ENCODE measurements at regions not wholly inside any gene's neighbourhood (a gene's known extent, or its start where the extent isn't known, plus 50 kb on each side); places are given as distances from the start of the nearest gene placed in this dataset.

DNA sequence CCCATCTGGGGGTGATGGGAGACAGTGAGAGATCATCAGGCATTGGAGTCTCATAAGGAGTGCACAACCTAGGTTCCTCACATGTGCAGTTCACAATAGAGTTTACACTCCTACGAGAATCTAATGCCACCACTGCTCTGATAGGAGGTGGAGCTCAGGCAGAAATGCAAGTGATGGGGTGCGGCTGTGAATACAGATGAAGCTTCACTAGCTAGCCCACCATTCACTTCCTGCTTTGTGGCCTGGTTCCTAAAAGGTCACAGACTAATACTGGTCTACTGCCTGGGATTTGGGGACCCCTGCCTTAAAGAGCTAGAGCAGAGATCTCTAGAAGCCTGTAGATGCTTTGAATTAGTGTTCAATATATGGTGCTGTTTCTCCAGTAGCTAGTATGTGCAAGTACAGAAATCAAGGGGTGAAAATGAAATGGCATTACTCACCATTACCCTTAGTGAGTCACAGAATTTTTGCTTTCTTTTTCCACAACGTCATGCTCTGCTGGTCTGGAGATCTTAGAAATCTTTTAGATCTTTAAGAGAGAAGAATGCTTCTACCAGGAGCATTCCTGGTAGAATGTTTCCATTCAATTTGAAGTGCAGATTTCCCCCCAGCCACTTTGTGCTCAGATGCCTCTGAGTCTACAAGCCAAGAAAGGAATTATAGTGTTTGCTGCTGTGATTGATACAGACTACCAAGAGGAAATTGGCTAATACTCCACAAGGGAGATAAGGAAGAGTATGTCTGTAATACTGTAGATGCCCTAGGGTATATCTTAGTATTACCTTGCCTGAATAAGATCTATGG lies 2301.2 kb downstream of the PCDH9 start:
- peak; percentile 68 for DNase-seq (ENCODE audit: low read depth)

DNA sequence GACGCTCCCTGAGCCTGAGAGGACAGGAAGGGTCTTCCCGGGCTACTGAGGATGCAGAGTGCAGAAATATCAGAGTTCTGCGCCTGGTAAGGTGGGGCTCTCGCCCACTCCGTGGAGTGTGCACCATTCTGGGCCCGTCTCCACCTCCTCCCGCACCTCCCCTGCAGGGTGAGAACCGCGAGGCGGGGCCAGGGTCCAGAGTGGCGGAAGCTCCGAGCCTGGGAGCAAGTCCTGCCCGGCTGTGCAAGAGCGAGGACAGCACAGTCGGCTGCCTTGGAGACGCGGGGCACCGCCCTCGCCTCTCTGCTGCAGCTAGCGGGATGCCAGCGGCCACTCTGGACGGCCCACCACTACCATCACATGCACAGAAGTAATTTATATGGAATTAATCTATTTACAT lies 2304.4 kb downstream of the PCDH9 start:
- DNase-seq (ENCODE audit: low read depth), result no peak
- no peak overlapping the region for H3K4me3 ChIP-seq (ENCODE audit: low read depth, low read length)
- TF ChIP-seq, protein P1, sequence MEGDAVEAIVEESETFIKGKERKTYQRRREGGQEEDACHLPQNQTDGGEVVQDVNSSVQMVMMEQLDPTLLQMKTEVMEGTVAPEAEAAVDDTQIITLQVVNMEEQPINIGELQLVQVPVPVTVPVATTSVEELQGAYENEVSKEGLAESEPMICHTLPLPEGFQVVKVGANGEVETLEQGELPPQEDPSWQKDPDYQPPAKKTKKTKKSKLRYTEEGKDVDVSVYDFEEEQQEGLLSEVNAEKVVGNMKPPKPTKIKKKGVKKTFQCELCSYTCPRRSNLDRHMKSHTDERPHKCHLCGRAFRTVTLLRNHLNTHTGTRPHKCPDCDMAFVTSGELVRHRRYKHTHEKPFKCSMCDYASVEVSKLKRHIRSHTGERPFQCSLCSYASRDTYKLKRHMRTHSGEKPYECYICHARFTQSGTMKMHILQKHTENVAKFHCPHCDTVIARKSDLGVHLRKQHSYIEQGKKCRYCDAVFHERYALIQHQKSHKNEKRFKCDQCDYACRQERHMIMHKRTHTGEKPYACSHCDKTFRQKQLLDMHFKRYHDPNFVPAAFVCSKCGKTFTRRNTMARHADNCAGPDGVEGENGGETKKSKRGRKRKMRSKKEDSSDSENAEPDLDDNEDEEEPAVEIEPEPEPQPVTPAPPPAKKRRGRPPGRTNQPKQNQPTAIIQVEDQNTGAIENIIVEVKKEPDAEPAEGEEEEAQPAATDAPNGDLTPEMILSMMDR (IDR thresholded peaks at IDR 0.05; ENCODE audit: insufficient read depth, low read depth, low read length, missing control alignments), result no peak

More for the DNA sequence above, 2301.2 kb downstream of the PCDH9 start:
- TF ChIP-seq, protein P1 (IDR thresholded peaks at IDR 0.05; ENCODE audit: insufficient read depth, low read depth, low read length, missing control alignments), result no peak
- peak overlapping the region; percentile 18; the same call in 1 of the 2 replicates for H3K4me3 ChIP-seq (ENCODE audit: low read depth, low read length)

DNA sequence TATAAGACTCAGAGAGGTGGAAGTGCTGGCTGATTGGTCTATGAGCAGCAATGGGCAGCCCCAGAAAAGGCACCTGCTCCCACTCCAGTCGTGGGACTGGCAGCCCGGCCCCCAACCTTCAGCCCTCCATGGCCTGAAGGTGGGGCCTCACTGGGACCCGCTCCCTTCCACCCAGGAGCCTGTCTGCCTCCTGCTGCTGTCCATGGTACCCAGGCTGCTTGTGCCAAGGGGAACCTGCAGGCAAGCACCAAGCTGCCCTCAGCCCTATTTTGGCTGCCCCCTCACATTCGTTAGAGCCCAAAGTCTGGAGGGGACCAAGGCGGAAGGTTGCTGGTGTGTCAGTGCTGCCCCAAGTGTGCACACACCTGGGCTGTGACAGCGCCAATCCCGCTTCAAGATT lies 2304.9 kb downstream of the PCDH9 start:
- no peak overlapping the region for H3K4me3 ChIP-seq (ENCODE audit: low read depth, low read length)
- TF ChIP-seq, protein P1 (IDR thresholded peaks at IDR 0.05; ENCODE audit: insufficient read depth, low read depth, low read length, missing control alignments), result no peak
- DNase-seq (ENCODE audit: low read depth), result peak; percentile 36

DNA sequence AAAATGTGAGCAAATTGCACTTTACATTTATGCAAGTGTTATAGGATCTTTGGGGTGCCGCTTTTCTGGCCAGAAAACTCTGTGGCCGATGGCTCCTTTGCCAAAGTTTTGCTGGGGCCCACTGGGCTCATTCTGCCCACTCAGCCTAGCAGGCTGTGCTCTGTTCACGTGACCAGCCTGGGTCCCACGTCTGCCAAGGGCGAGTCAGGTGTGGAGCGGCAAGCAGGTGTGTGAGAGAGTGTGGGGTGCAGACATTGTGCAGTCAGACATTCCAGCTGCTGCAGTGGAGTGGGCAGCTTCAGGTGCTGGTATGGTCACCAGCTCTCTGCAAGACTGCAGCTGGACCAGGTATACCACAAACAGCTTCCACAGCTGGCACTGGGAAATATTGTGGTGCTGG lies 2305.7 kb downstream of the PCDH9 start:
- DNase-seq (ENCODE audit: low read depth), result no peak
- TF ChIP-seq, protein P1 (IDR thresholded peaks at IDR 0.05; ENCODE audit: insufficient read depth, low read depth, low read length, missing control alignments), result no peak
- H3K4me3 ChIP-seq (ENCODE audit: low read depth, low read length), result no peak overlapping the region

DNA sequence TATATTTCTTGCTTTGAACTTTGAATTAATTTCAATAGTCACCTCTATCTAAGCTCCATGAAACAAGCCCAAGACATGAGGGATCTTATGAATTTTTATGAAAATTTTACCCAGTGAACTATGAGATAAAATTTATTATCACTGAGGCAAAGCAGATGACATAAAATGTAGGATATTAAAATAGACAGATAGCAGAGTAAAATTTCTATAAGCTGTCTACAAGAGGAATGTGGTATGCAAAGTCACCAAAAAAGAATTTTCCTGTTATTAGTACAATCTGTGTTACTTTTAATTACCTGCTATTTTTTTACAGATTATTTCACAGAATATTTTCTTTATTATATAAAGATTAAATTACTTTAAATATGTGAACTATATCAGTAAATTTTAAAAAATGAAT lies 2312.6 kb downstream of the PCDH9 start:
- H3K4me3 ChIP-seq (ENCODE audit: low read depth, low read length), result no peak overlapping the region
- TF ChIP-seq, protein P1 (IDR thresholded peaks at IDR 0.05; ENCODE audit: insufficient read depth, low read depth, low read length, missing control alignments), result no peak
- DNase-seq (ENCODE audit: low read depth), result no peak

DNA sequence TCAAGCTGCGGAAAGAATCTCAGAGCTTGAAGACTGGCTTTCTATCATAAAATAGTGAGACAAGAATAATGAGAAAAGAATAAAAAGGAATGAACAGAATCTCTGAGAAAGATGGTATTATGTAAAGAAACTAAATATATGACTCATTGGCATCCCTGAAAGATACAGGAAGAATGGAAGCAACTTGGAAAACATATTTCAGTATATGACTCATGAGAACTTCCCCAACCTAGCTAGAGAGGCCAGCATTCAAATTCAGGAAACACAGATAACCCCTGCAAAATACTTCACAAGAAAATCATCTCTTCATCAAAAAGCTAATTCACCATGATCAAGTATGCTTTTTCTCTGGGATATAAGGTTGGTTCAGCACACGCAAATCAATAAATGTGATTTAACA lies 2318.0 kb downstream of the PCDH9 start:
- no peak for DNase-seq (ENCODE audit: low read depth)

More for the DNA sequence above, 2318.0 kb downstream of the PCDH9 start:
- TF ChIP-seq, protein P1 (IDR thresholded peaks at IDR 0.05; ENCODE audit: insufficient read depth, low read depth, low read length, missing control alignments), result no peak
- H3K4me3 ChIP-seq (ENCODE audit: low read depth, low read length), result no peak overlapping the region
